GM21619 (cell line): ENCODE measurements at regions not wholly inside any gene's neighbourhood (a gene's known extent, or its start where the extent isn't known, plus 50 kb on each side); places are given as distances from the start of the nearest gene placed in this dataset.

Experiments
- ATAC-seq: cut with Tn5 transposase; IDR thresholded peaks from one replicate; pipeline ENCODE4 v1.9.1; 2021; ENCODE audit not compliant: unreplicated experiment

GRCh38 chr14:87547536-87547935 is 445.4 kb downstream of the GALC start:
- ATAC-seq, result no peak

- no peak for ATAC-seq
Observed at GRCh38 chr14:87542288-87542687, 450.7 kb downstream of the GALC start.

- no peak for ATAC-seq
Observed at GRCh38 chr14:87540339-87540738, 452.6 kb downstream of the GALC start.

- ATAC-seq, result no peak
Observed at GRCh38 chr14:87529081-87529480, 463.9 kb downstream of the GALC start.

GRCh38 chr14:87526731-87527130 is 466.3 kb downstream of the GALC start:
- no peak for ATAC-seq

- ATAC-seq, result no peak
Observed at GRCh38 chr14:87524011-87524410, 469.0 kb downstream of the GALC start.

- no peak for ATAC-seq
Observed at GRCh38 chr14:87522575-87522974, 470.4 kb downstream of the GALC start.

- no peak for ATAC-seq
Observed at GRCh38 chr14:87508333-87508732, 484.6 kb downstream of the GALC start.

GRCh38 chr14:87503711-87504110 is 489.3 kb downstream of the GALC start:
- no peak for ATAC-seq

- ATAC-seq, result no peak
Observed at GRCh38 chr14:87497301-87497700, 495.7 kb downstream of the GALC start.

GRCh38 chr14:87494010-87494409 is 499.0 kb downstream of the GALC start:
- ATAC-seq, result no peak

- ATAC-seq, result no peak
Observed at GRCh38 chr14:87492561-87492960, 500.4 kb downstream of the GALC start.

GRCh38 chr14:87491816-87492215 is 501.2 kb downstream of the GALC start:
- no peak for ATAC-seq

- ATAC-seq, result no peak
Observed at GRCh38 chr14:87489196-87489819, 503.7 kb downstream of the GALC start.

GRCh38 chr14:87483271-87484260 is 509.4 kb downstream of the GALC start:
- no peak for ATAC-seq

- no peak for ATAC-seq
Observed at GRCh38 chr14:87468531-87468930, 524.5 kb downstream of the GALC start.

- ATAC-seq, result no peak
Observed at GRCh38 chr14:87467578-87467977, 525.4 kb downstream of the GALC start.

GRCh38 chr14:87465770-87466169 is 527.2 kb downstream of the GALC start:
- ATAC-seq, result no peak

- no peak for ATAC-seq
Observed at GRCh38 chr14:87461704-87462103, 531.3 kb downstream of the GALC start.

- ATAC-seq, result no peak
Observed at GRCh38 chr14:87457720-87458119, 535.3 kb downstream of the GALC start.

- no peak for ATAC-seq
Observed at GRCh38 chr14:87450193-87450592, 542.8 kb downstream of the GALC start.

GRCh38 chr14:87449016-87449415 is 544.0 kb downstream of the GALC start:
- no peak for ATAC-seq
